SJCRH30 (cell line): ENCODE measurements at regions not wholly inside any gene's neighbourhood (a gene's known extent, or its start where the extent isn't known, plus 50 kb on each side); places are given as distances from the start of the nearest gene placed in this dataset.
"Not testable (repeated sequence)": the region's sequence is repeated elsewhere in the genome, so short reads cannot be mapped to it uniquely, and the experiment has no call there.

Experiments used
- DNase-seq, 2 experiments: peaks; one replicate each; pipeline ENCODE4 v3.0.0-alpha.2; 2015 to 2020
- H3K27ac ChIP-seq: fragments of 250-450 bp; sonication (Bioruptor Pico); 2 replicates; pipeline ENCODE4 v1.5.1; 2020; ENCODE audit warnings: mild to moderate bottlenecking, moderate library complexity
- H3K27me3 ChIP-seq: fragments of 250-450 bp; sonication (Bioruptor Pico); 2 replicates; pipeline ENCODE4 v1.5.1; 2020; ENCODE audit warnings: mild to moderate bottlenecking, moderate library complexity
- H3K36me3 ChIP-seq: fragments of 250-450 bp; sonication (Bioruptor Pico); 2 replicates; pipeline ENCODE4 v1.5.1; 2020; ENCODE audit warnings: mild to moderate bottlenecking, moderate library complexity
- H3K4me1 ChIP-seq: fragments of 250-450 bp; sonication (Bioruptor Pico); 2 replicates; pipeline ENCODE4 v1.5.1; 2020; ENCODE audit warnings: mild to moderate bottlenecking, moderate library complexity
- H3K4me3 ChIP-seq: fragments of 250-450 bp; sonication (Bioruptor Pico); 2 replicates; pipeline ENCODE4 v1.5.1; 2020; ENCODE audit warnings: mild to moderate bottlenecking, moderate library complexity
- H3K9me3 ChIP-seq: fragments of 250-450 bp; sonication (Bioruptor Pico); replicated peaks from 2 replicates; pipeline ENCODE4 v1.5.1; 2020; ENCODE audit warnings: mild to moderate bottlenecking, moderate library complexity

GRCh38 chr13:63304497-63304896 lies 1888.8 kb upstream of the PCDH20 start:
- no peak for DNase-seq
- Histone ChIP-seq H3K27me3 (no peaks in the 10 kb centered on the region), H3K27ac (no peak overlapping the region), H3K36me3 (no peaks in the 10 kb centered on the region), H3K4me3 (no peak overlapping the region), H3K4me1 (no peaks in the 10 kb centered on the region), H3K9me3 (no peaks in the 10 kb centered on the region)

GRCh38 chr13:63299866-63300394 lies 1884.3 kb upstream of the PCDH20 start:
- H3K36me3 ChIP-seq, result no peaks in the 10 kb centered on the region
- H3K27ac ChIP-seq, result no peak overlapping the region
- H3K27me3 ChIP-seq, result no peaks in the 10 kb centered on the region
- no peak overlapping the region for H3K4me3 ChIP-seq
- peak in 1 of 2 experiments; percentile 1 for DNase-seq
- no peaks in the 10 kb centered on the region for H3K4me1 ChIP-seq
- H3K9me3 ChIP-seq, result no peaks in the 10 kb centered on the region; the same call in 1 of the 2 replicates

GRCh38 chr13:63297163-63297562 lies 1881.5 kb upstream of the PCDH20 start:
- no peaks in the 10 kb centered on the region for H3K4me1 ChIP-seq
- no peaks in the 10 kb centered on the region; the same call in 1 of the 2 replicates for H3K9me3 ChIP-seq
- DNase-seq, result no peak
- H3K27me3 ChIP-seq, result no peaks in the 10 kb centered on the region
- H3K4me3 ChIP-seq, result no peak overlapping the region
- H3K27ac ChIP-seq, result no peak overlapping the region
- H3K36me3 ChIP-seq, result no peaks in the 10 kb centered on the region

GRCh38 chr13:63291701-63292100 lies 1876.1 kb upstream of the PCDH20 start:
- H3K4me1 ChIP-seq, result no peaks in the 10 kb centered on the region
- DNase-seq, result no peak
- H3K4me3 ChIP-seq, result no peak overlapping the region
- no peaks in the 10 kb centered on the region for H3K9me3 ChIP-seq
- no peaks in the 10 kb centered on the region for H3K27me3 ChIP-seq
- H3K36me3 ChIP-seq, result no peaks in the 10 kb centered on the region
- no peak overlapping the region for H3K27ac ChIP-seq

GRCh38 chr13:63288576-63288975 lies 1872.9 kb upstream of the PCDH20 start:
- no peaks in the 10 kb centered on the region for H3K27me3 ChIP-seq
- DNase-seq, result no peak
- 0 out of 2 replicates have a peak, but pooled peaks cover 2% of the 10 kb centered on the region for H3K9me3 ChIP-seq
- H3K27ac ChIP-seq, result no peak overlapping the region
- no peaks in the 10 kb centered on the region for H3K36me3 ChIP-seq
- no peak overlapping the region for H3K4me3 ChIP-seq
- no peaks in the 10 kb centered on the region for H3K4me1 ChIP-seq

DNA sequence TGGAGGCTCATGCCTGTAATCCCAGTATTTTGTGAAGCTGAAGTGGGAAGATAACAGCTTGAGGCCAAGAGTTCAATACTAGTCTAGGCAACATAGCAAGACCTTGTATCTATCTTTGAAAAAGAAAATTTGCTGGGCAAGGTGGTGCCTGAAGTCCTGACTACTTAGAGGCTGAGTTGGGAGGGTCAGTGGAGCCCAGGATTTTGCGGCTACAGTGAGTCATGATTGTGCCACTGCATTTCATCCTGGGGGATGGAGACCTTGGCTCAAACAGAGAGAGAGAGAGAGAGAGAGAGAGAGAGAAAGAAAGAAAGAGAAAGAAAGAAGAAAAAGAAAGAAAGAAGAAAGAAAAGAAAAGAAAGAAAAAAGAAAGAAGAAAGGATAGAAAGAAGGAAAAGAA lies 1872.3 kb upstream of the PCDH20 start:
- Histone ChIP-seq H3K4me1 (no peaks in the 10 kb centered on the region), H3K27ac (no peak overlapping the region), H3K4me3 (no peak overlapping the region), H3K36me3 (no peaks in the 10 kb centered on the region), H3K9me3 (0 out of 2 replicates have a peak, but pooled peaks cover 2% of the 10 kb centered on the region), H3K27me3 (no peaks in the 10 kb centered on the region)
- DNase-seq, result no peak

DNA sequence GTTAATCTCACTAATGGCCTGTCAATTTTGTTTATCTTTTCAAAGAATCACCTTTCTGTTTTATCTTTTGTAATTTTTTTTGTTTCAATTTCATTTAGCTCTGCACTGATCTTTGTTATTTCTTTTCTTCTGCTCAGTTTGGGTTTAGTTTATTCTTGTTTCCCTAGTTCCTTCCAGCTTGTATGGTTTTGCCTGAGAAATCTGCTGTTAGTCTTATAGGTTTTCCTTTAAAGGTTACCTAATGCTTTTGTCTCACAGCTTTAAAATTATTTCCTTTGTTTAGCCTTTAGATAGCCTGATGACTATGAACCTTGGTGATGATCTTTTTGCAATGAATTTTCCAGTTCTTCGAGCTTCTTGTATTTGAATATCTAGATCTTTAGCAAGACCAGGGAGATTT lies 1869.8 kb upstream of the PCDH20 start:
- Histone ChIP-seq H3K36me3 (no peaks in the 10 kb centered on the region), H3K4me1 (no peaks in the 10 kb centered on the region), H3K27me3 (no peaks in the 10 kb centered on the region), H3K27ac (no peak overlapping the region), H3K9me3 (0 out of 2 replicates have a peak, but pooled peaks cover 2% of the 10 kb centered on the region), H3K4me3 (no peak overlapping the region)
- no peak for DNase-seq

DNA sequence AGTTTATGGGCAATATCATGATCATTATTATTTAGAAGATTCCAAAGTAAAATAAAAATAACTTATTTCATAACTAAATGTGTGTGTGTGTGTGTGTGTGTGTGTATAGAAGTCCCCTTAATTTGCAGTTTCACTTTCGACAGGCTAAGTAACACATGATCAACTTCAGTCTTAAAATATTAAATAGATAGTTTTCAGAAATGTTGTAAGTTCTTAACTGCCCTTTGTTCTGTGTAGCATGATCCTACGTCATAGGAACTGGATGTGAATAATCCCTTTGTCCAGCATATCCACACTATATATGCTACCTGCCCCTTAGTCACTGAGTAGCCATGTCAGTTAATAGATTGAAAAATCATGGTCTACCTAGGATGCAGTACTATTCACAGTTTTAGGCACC lies 1863.5 kb upstream of the PCDH20 start:
- no peak overlapping the region for H3K4me3 ChIP-seq
- no peaks in the 10 kb centered on the region for H3K27me3 ChIP-seq
- no peaks in the 10 kb centered on the region for H3K4me1 ChIP-seq
- no peaks in the 10 kb centered on the region; the same call in 1 of the 2 replicates for H3K9me3 ChIP-seq
- no peak overlapping the region for H3K27ac ChIP-seq
- no peaks in the 10 kb centered on the region for H3K36me3 ChIP-seq
- no peak for DNase-seq

DNA sequence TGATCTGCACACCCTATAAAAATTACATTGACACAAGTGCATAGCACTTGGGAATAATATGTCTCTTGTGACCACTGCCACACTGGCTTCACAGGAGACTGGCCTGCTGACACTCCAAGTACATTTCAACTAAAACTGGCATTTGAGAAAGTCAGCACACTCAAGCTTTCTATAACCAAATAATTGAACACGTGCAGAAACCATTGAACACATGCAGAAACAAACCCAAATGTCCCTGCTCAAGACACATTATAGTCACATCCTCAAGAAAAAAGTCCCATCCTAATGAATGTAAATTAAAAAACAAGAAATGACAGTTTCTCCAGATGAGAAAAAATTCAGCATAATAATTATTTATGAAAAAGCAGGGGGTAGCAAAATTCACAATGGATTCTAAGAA lies 1859.1 kb upstream of the PCDH20 start:
- no peak for DNase-seq
- Histone ChIP-seq H3K36me3 (no peaks in the 10 kb centered on the region), H3K27me3 (no peaks in the 10 kb centered on the region), H3K4me3 (no peak overlapping the region), H3K4me1 (no peaks in the 10 kb centered on the region), H3K27ac (no peak overlapping the region), H3K9me3 (no peaks in the 10 kb centered on the region; the same call in 1 of the 2 replicates)

DNA sequence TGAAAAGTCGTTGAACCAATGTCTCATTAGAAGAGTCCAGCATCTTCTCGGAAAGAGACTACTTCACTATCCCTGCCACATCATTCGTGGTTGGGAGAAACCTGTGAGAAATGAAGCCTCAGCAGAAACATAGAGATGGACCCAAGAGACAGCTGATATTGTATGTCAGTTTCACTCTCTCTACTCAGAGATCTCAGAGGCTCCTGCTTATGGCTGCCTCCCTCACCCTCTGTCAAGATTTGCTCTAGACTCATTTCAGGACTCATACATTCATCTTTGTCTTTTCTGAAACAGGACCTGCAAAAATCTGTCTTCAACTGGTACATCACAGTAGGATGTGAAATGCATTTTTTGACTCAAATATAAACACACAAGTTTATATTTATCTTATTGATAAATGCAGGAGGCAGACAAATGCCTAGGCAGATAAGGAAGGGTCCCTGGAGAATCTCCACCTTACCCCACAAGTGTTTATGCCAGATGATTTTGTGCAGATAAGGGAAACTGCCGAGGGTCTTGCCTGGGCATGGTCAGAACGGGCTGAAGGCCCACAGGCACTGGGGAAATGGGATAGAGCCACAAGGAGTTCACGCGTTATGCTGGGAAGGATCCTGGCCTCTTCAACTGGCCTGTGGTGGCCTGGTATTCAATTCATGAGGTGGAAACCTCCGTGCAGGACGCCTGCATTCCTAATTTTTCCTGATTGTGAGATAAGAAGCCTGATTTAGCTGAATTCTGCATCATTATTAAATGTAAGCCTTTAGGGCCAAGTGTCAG lies 1834.0 kb upstream of the PCDH20 start:
- no peak for DNase-seq
- Histone ChIP-seq H3K36me3 (no peaks in the 10 kb centered on the region), H3K27ac (no peak overlapping the region), H3K4me1 (no peaks in the 10 kb centered on the region), H3K27me3 (no peaks in the 10 kb centered on the region), H3K9me3 (no peaks in the 10 kb centered on the region), H3K4me3 (no peak overlapping the region)

DNA sequence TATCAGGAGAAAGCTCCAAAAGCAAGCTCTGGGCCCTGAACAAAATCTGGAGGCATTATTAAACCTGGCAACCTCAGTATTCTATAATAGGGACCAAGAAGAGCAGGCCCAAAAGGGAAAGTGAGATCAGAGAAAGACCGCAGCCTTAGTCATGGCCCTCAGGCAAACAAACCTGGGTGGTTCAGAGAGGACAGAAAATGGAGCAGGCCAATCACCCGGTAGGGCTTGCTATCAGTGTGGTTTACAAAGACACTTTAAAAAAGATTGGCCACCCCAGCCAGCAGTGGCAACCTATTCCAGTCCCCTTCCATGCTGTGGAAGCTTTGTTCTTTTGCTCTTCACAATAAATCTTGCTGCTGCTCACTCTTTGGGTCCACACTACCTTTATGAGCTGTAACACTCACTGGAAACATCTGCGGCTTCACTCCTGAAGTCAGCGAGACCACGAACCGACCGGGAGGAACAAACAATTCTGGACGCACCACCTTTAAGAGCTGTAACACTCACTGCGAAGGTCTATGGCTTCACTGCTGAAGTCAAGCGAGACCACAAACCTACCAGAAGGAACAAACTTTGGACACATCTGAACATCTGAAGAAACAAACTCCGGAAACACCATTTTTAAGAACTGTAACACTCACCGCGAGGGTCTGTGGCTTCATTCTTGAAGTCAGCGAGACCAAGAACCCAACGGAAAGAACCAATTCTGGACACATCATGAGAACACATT lies 1821.2 kb upstream of the PCDH20 start:
- H3K4me1 ChIP-seq, H3K9me3 ChIP-seq, H3K4me3 ChIP-seq, H3K27ac ChIP-seq, H3K36me3 ChIP-seq, H3K27me3 ChIP-seq, DNase-seq: not testable (repeated sequence)

- H3K4me3 ChIP-seq, H3K27ac ChIP-seq, H3K4me1 ChIP-seq, H3K9me3 ChIP-seq, H3K36me3 ChIP-seq, DNase-seq, H3K27me3 ChIP-seq: not testable (repeated sequence)
These were observed 1802.9 kb upstream of the PCDH20 start for GRCh38 chr13:63218596-63218995.

DNA sequence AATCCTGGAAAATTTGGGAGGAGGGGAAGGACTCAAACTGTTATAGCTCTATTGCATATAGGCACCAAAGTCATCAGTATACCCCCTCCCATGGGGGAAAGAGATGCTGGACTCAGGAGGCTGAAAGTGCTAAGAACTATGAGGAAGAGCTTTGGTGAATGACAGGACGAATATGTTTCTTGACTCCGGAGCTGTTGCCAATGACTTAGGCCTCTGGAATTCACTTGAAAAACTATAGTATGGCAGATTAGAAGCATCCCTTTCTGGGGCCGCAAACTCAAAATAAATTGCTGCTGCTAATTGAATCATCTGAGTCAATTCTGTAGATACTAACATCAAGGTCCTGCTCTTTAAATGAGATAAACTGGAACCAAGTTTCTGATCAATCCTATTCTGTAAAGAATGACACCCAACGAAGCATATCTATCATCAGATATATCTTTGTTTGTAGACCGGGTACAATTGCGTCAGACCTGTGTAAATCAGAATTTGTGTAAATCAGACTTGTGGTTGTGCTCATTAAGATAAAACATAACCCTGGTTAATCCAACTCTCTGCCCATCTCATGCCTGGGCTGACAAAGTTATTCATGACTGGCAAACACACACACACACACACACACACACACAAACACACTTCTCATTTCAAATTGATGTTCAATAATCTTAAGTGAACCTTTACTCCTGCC lies 1793.8 kb upstream of the PCDH20 start:
- DNase-seq, result no peak
- Histone ChIP-seq H3K4me3 (no peak overlapping the region), H3K9me3 (no peaks in the 10 kb centered on the region), H3K27me3 (no peaks in the 10 kb centered on the region), H3K4me1 (no peaks in the 10 kb centered on the region), H3K27ac (no peak overlapping the region), H3K36me3 (no peaks in the 10 kb centered on the region)

DNA sequence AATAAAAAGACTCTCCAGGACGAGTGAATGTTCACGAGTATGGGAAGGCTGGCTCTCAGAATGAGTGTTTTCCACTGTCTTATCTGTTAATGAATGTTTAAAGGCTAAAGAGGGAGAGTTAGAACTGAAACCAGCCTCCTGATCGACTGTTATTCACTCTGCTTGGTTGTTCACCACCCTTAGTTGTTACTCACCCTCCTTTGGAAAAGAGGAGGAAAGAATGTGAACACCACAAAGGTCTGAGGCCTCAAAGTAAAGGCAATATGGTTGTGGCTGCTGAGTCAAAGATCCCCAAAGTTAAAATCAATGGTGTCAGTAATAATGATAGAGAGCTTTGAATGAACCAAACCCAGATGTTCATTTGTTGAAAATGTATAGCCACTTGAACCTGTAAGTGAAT lies 1793.2 kb upstream of the PCDH20 start:
- Histone ChIP-seq H3K27me3 (no peaks in the 10 kb centered on the region), H3K36me3 (no peaks in the 10 kb centered on the region), H3K9me3 (no peaks in the 10 kb centered on the region), H3K4me3 (no peak overlapping the region), H3K27ac (no peak overlapping the region), H3K4me1 (no peaks in the 10 kb centered on the region)
- no peak for DNase-seq

DNA sequence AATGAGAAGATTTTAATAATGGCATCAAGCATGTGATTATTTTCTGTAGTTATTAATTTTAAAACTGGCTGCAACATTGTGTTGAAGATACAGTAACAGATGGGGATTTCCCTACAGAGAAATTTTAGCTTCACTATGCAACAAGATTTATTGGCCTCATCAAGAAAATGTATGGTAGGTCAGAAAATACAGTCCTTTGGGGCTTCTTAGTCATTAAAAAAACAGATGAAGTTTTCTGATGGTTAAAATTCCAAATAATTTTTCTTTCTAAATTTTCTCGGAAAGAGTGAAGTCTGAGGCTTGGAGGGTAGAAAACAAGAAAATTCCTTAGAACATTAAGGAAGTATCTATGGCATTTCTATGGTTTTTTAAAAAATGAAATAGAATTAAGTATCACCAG lies 1790.8 kb upstream of the PCDH20 start:
- Histone ChIP-seq H3K9me3 (no peaks in the 10 kb centered on the region), H3K27ac (no peak overlapping the region)
- DNase-seq, result no peak

More for the DNA sequence above, 1790.8 kb upstream of the PCDH20 start:
- Histone ChIP-seq H3K4me3 (no peak overlapping the region), H3K4me1 (no peaks in the 10 kb centered on the region), H3K27me3 (no peaks in the 10 kb centered on the region), H3K36me3 (no peaks in the 10 kb centered on the region)
